GM23338 (cell line): ENCODE measurements at regions not wholly inside any gene's neighbourhood (a gene's known extent, or its start where the extent isn't known, plus 50 kb on each side); places are given as distances from the start of the nearest gene placed in this dataset.

Experiments used
- ATAC-seq: fragments of 200-7000 bp; cut with Tn5 transposase; 3 replicates; pipeline ENCODE4 v1.9.1; 2020
- DNase-seq: peaks from one replicate; pipeline ENCODE4 v3.0.0-alpha.2; 2015; ENCODE audit warnings: low spot score
- H2AFZ ChIP-seq: fragments of 200-600 bp; sonication (generic); 2 replicates; pipeline ENCODE4 v1.8.0; 2016; ENCODE audit warnings: antibody characterized with exemption, mild to moderate bottlenecking, moderate library complexity
- H3F3A ChIP-seq: fragments of 200-600 bp; sonication (generic); replicated peaks from 2 replicates; pipeline ENCODE4 v1.8.0; 2017; ENCODE audit warnings: antibody characterized with exemption, mixed run types, low read depth
- H3K27ac ChIP-seq: fragments of 200-600 bp; sonication (generic); 2 replicates; pipeline ENCODE4 v1.6.1; 2016; ENCODE audit warnings: low read depth
- H3K27me3 ChIP-seq: fragments of 200-600 bp; sonication (generic); 2 replicates; pipeline ENCODE4 v1.8.0; 2016; ENCODE audit warnings: mild to moderate bottlenecking, mixed run types, moderate library complexity; ENCODE audit not compliant: insufficient read depth
- H3K36me3 ChIP-seq: fragments of 200-600 bp; sonication (generic); 2 replicates; pipeline ENCODE4 v1.8.0; 2016; ENCODE audit warnings: mild to moderate bottlenecking; ENCODE audit not compliant: insufficient read depth
- H3K4me1 ChIP-seq: fragments of 200-600 bp; sonication (generic); 2 replicates; pipeline ENCODE4 v1.8.0; 2016; ENCODE audit warnings: mild to moderate bottlenecking, moderate library complexity; ENCODE audit not compliant: insufficient read depth
- H3K4me2 ChIP-seq: fragments of 200-600 bp; sonication (generic); 2 replicates; pipeline ENCODE4 v1.7.1; 2017; ENCODE audit warnings: mixed run types
- H3K4me3 ChIP-seq: fragments of 200-600 bp; sonication (generic); 2 replicates; pipeline ENCODE4 v1.6.1; 2016; ENCODE audit warnings: mixed run types
- H3K79me2 ChIP-seq: fragments of 200-600 bp; sonication (generic); replicated peaks from 2 replicates; pipeline ENCODE4 v1.8.0; 2017; ENCODE audit warnings: mild to moderate bottlenecking; ENCODE audit not compliant: insufficient read depth
- H3K9me2 ChIP-seq: fragments of 200-600 bp; sonication (generic); 2 replicates; pipeline ENCODE4 v1.8.0; 2017; ENCODE audit not compliant: insufficient read depth
- H4K20me1 ChIP-seq: fragments of 200-600 bp; sonication (generic); replicated peaks from 2 replicates; pipeline ENCODE4 v1.8.0; 2017; ENCODE audit warnings: mild to moderate bottlenecking; ENCODE audit not compliant: insufficient read depth
- H3K27ac Mint-ChIP-seq: 2 replicates; pipeline ENCODE4 v1.8.0; 2020; ENCODE audit warnings: inconsistent platforms, mild to moderate bottlenecking, moderate library complexity, mixed read lengths
- H3K27me3 Mint-ChIP-seq: 3 replicates; pipeline ENCODE4 v1.8.0; 2022; ENCODE audit warnings: low read depth, mild to moderate bottlenecking, moderate library complexity, mixed read lengths, inconsistent platforms; ENCODE audit not compliant: insufficient read depth, poor library complexity
- H3K36me3 Mint-ChIP-seq: 3 replicates; pipeline ENCODE4 v1.8.0; 2021; ENCODE audit warnings: low read depth, mild to moderate bottlenecking, inconsistent platforms, moderate library complexity, mixed read lengths
- H3K4me1 Mint-ChIP-seq: 3 replicates; pipeline ENCODE4 v1.8.0; 2020; ENCODE audit warnings: mild to moderate bottlenecking, inconsistent platforms, mixed read lengths
- H3K4me3 Mint-ChIP-seq: 3 replicates; pipeline ENCODE4 v1.8.0; 2021; ENCODE audit warnings: moderate library complexity, mild to moderate bottlenecking, inconsistent platforms, mixed read lengths
- H3K9me3 Mint-ChIP-seq: 3 replicates; pipeline ENCODE4 v1.8.0; 2020; ENCODE audit warnings: moderate library complexity, mild to moderate bottlenecking, inconsistent platforms, mixed read lengths
- CREB1 ChIP-seq: fragments of 250-450 bp; sonication (Bioruptor Pico); IDR thresholded peaks from 2 replicates; pipeline ENCODE4 v1.5.0; 2020; ENCODE audit warnings: low read depth, mild to moderate bottlenecking, moderate library complexity
- CTCF ChIP-seq, 2 experiments: fragments of 200-600 bp in 1 of 2; sonication (generic) in 1 of 2; conservative IDR thresholded peaks; 2 replicates each; pipeline versions ENCODE4 v1.5.1 to v1.6.1; 2016 to 2017; ENCODE audit warnings: antibody characterized with exemption in 2 of 2, low read depth in 2 of 2, mild to moderate bottlenecking in 2 of 2, moderate library complexity in 1 of 2
- ETS1 ChIP-seq: IDR thresholded peaks from 2 replicates; pipeline ENCODE4 v1.6.1; 2016; ENCODE audit warnings: antibody characterized with exemption
- JUNB ChIP-seq: IDR thresholded peaks from one replicate; pipeline ENCODE4 v1.6.1; 2016; ENCODE audit warnings: antibody characterized with exemption; ENCODE audit not compliant: unreplicated experiment
- NANOG ChIP-seq: IDR thresholded peaks from 2 replicates; pipeline ENCODE4 v1.6.1; 2016; ENCODE audit warnings: antibody characterized with exemption, borderline replicate concordance
- POLR2AphosphoS5 ChIP-seq: IDR thresholded peaks from 2 replicates; pipeline ENCODE4 v1.6.1; 2016; ENCODE audit warnings: antibody characterized with exemption, low read depth
- STAT1 ChIP-seq: IDR thresholded peaks from one replicate; pipeline ENCODE4 v1.6.1; 2016; ENCODE audit warnings: antibody characterized with exemption; ENCODE audit not compliant: unreplicated experiment
- ZNF114 ChIP-seq: fragments of 250-450 bp; sonication (Bioruptor Pico); IDR thresholded peaks from 2 replicates; pipeline ENCODE4 v1.5.0; 2020; ENCODE audit warnings: mild to moderate bottlenecking, moderate library complexity
- ZNF331 ChIP-seq: fragments of 250-450 bp; sonication (Bioruptor Pico); IDR thresholded peaks from 2 replicates; pipeline ENCODE4 v1.5.0; 2020; ENCODE audit warnings: low read depth, mild to moderate bottlenecking, moderate library complexity

- Histone ChIP-seq H3K4me1 (no peaks in the 10 kb centered on the region; the same call in 1 of the 2 replicates), H3F3A (no peaks in the 10 kb centered on the region), H3K36me3 (no peaks in the 10 kb centered on the region; the same call in 1 of the 2 replicates), H3K79me2 (no peaks in the 10 kb centered on the region), H3K4me2 (no peak overlapping the region), H2AFZ (no peak overlapping the region), H3K27ac (no peak overlapping the region), H3K4me3 (no peak overlapping the region), H3K9me2 (0 out of 2 replicates have a peak, but pooled peaks cover 3% of the 10 kb centered on the region), H4K20me1 (no peaks in the 10 kb centered on the region), H3K27me3 (no peaks in the 10 kb centered on the region)
- TF ChIP-seq JUNB (no peak), ZNF114 (no peak), ZNF331 (CRISPR knock-in tag) (no peak), CTCF (conservative IDR thresholded peaks at IDR 0.05; ENCODE audit: low read depth in 2 of 2) (peak in 1 of 2 experiments; percentile 56; a peak in 2 of 4 replicates)
- peak; percentile 75 for ATAC-seq
- Mint-ChIP-seq H3K9me3 (peaks cover 4% of the 10 kb centered on the region), H3K27ac (no peak overlapping the region), H3K4me3 (no peak overlapping the region), H3K27me3 (no peaks in the 10 kb centered on the region), H3K4me1 (peaks cover 14% of the 10 kb centered on the region), H3K36me3 (no peaks in the 10 kb centered on the region)
- peak; percentile 44 for DNase-seq
These were observed 480.0 kb downstream of the CCDC171 start for GRCh38 chr9:16032799-16033198.

- Histone ChIP-seq H3K4me1 (no peaks in the 10 kb centered on the region; the same call in 1 of the 2 replicates), H3K36me3 (no peaks in the 10 kb centered on the region; the same call in 1 of the 2 replicates), H3K4me3 (no peak overlapping the region), H3K4me2 (no peak overlapping the region), H2AFZ (no peak overlapping the region), H3K27ac (no peak overlapping the region), H3K27me3 (no peaks in the 10 kb centered on the region), H3K79me2 (no peaks in the 10 kb centered on the region), H3K9me2 (0 out of 2 replicates have a peak, but pooled peaks cover 3% of the 10 kb centered on the region), H4K20me1 (no peaks in the 10 kb centered on the region), H3F3A (no peaks in the 10 kb centered on the region)
- Mint-ChIP-seq H3K4me1 (peaks cover 14% of the 10 kb centered on the region), H3K27ac (no peak overlapping the region), H3K36me3 (no peaks in the 10 kb centered on the region), H3K9me3 (peaks cover 4% of the 10 kb centered on the region), H3K4me3 (no peak overlapping the region), H3K27me3 (no peaks in the 10 kb centered on the region)
- no peak for TF ChIP-seq CREB1 (CRISPR knock-in tag)
- no peak for TF ChIP-seq POLR2AphosphoS5
- no peak for TF ChIP-seq ZNF331 (CRISPR knock-in tag)
- TF ChIP-seq JUNB, result no peak
- no peak for TF ChIP-seq STAT1
- no peak for TF ChIP-seq NANOG
- no peak for TF ChIP-seq ZNF114
- ATAC-seq, result no peak
- DNase-seq, result no peak
These were observed 480.4 kb downstream of the CCDC171 start for GRCh38 chr9:16033253-16033652.

GRCh38 chr9:16033921-16034691, 481.3 kb downstream of the CCDC171 start:
- Histone ChIP-seq H2AFZ (no peak overlapping the region), H3K4me3 (no peak overlapping the region), H4K20me1 (no peaks in the 10 kb centered on the region), H3K27ac (no peak overlapping the region), H3K4me2 (no peak overlapping the region), H3K36me3 (no peaks in the 10 kb centered on the region; the same call in 1 of the 2 replicates), H3K79me2 (no peaks in the 10 kb centered on the region), H3F3A (no peaks in the 10 kb centered on the region), H3K9me2 (0 out of 2 replicates have a peak, but pooled peaks cover 3% of the 10 kb centered on the region), H3K4me1 (no peaks in the 10 kb centered on the region; the same call in 1 of the 2 replicates), H3K27me3 (no peaks in the 10 kb centered on the region)
- no peak overlapping the region for H3K4me3 Mint-ChIP-seq
- peaks cover 4% of the 10 kb centered on the region for H3K9me3 Mint-ChIP-seq
- H3K36me3 Mint-ChIP-seq, result no peaks in the 10 kb centered on the region
- no peak for ATAC-seq
- no peak for DNase-seq
- no peak overlapping the region for H3K27ac Mint-ChIP-seq
- peaks cover 16% of the 10 kb centered on the region for H3K4me1 Mint-ChIP-seq
- TF ChIP-seq ETS1 (no peak), ZNF114 (no peak)
- no peaks in the 10 kb centered on the region for H3K27me3 Mint-ChIP-seq
